ENCODE measurements at regions not wholly inside any gene's neighbourhood (a gene's known extent, or its start where the extent isn't known, plus 50 kb on each side); places are given as distances from the start of the nearest gene placed in this dataset.

DNA sequence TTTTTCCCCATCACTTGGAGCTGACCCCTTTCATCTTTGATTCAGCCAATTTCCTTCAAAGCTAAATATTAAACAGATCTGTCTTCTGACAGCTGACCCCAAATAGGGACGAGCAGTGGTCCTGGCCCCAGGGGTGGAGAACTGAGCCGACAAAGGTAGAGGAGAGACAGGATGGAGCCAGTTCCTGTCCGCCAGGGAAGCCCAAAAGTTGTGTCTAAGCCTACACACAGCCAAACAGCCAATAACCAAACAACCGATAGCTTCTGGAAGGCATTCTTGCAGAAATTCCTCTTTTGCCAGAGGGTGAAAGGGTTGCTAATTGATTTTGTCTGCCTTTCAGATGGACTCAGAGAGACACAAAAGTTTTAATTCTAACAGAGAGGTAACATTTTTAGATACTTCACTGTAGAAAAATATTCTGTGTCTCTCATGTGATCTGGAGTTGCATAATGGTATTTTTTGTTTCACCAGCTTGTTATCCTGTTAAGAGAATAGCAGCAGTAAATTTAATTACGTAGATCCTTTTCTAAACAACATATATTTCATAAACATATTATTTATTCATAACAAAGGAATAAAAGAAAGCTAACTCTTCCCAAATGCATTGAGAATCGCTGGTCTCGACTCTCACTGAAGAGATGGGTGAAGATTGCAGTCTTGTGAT lies 161.7 kb upstream of the LYZL1 start:
- 41 to 51% methylated on average over 7 of the region's 7 CpGs for WGBS, 2 donors
- no peak overlapping the region for H3K27ac ChIP-seq
- no peak overlapping the region for H3K4me3 ChIP-seq
- DNase-seq (ENCODE audit: low spot score in 2 of 2), result no peak
- no peaks in the 10 kb centered on the region for H3K36me3 ChIP-seq
- peaks cover 0 to 6% (median 0%) of the 10 kb centered on the region in 4 donors for H3K9me3 ChIP-seq
- H3K27me3 ChIP-seq, result no peaks in the 10 kb centered on the region
- TF ChIP-seq POLR2A (IDR thresholded peaks at IDR 0.05), result no peak
- TF ChIP-seq, protein P1, sequence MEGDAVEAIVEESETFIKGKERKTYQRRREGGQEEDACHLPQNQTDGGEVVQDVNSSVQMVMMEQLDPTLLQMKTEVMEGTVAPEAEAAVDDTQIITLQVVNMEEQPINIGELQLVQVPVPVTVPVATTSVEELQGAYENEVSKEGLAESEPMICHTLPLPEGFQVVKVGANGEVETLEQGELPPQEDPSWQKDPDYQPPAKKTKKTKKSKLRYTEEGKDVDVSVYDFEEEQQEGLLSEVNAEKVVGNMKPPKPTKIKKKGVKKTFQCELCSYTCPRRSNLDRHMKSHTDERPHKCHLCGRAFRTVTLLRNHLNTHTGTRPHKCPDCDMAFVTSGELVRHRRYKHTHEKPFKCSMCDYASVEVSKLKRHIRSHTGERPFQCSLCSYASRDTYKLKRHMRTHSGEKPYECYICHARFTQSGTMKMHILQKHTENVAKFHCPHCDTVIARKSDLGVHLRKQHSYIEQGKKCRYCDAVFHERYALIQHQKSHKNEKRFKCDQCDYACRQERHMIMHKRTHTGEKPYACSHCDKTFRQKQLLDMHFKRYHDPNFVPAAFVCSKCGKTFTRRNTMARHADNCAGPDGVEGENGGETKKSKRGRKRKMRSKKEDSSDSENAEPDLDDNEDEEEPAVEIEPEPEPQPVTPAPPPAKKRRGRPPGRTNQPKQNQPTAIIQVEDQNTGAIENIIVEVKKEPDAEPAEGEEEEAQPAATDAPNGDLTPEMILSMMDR (IDR thresholded peaks at IDR 0.05), result no peak
- no peak for TF ChIP-seq EP300 (IDR thresholded peaks at IDR 0.05)
- H3K4me1 ChIP-seq, result peaks cover 0 to under 1% (median 0%) of the 10 kb centered on the region in 4 donors

DNA sequence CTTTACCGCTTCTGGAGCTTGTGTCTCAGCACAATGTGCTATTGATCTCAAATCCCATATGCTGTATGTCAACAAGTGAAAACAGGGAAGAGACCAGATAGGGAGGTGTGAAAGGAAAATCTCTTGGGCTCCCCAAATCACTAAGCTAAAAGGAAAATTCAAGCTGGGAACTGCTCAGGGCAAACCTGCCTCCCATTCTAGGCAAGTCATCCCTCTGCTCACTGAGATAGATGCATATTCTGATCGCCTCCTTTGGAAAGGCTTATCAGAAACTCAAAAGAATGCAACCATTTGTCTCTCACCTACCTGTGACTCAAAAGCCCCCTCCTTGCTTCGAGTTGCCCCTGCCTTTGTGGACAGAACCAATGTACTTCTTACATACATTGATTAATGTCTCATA lies 161.1 kb upstream of the LYZL1 start:
- H3K27me3 ChIP-seq, result no peaks in the 10 kb centered on the region
- H3K27ac ChIP-seq, result no peak overlapping the region
- no peak overlapping the region for H3K4me3 ChIP-seq
- WGBS, 2 donors, result 64 to 82% methylated on average over 3 of the region's 3 CpGs
- H3K36me3 ChIP-seq, result no peaks in the 10 kb centered on the region
- no peak for DNase-seq (ENCODE audit: low spot score in 2 of 2)
- TF ChIP-seq POLR2A (IDR thresholded peaks at IDR 0.05), result no peak
- TF ChIP-seq EP300 (IDR thresholded peaks at IDR 0.05), result no peak
- H3K4me1 ChIP-seq, result peaks cover 0 to 6% (median 0%) of the 10 kb centered on the region in 4 donors
- H3K9me3 ChIP-seq, result peaks cover 0 to 6% (median 0%) of the 10 kb centered on the region in 4 donors

DNA sequence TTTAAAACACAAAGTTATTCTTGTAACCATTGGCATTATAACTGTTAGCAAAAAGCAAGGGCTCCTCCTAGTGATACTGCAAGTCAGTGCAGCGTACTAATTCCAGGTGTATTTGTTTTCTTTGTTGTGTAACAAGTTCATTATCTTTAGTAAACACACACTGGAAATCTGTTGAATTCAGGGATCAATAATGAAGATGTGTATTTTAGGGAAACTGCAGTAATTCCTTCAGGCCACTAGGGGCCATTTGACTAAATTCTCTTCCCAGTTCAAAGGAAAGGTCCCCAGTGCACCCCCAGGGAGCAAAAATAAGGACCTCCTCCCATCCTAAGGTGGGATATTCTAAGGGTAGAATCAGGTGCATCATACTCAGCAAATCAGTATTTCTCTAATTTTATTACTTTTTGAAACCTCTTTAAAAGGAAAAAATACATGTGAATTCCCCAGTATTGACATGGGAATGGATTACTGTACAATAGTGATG lies 158.6 kb upstream of the LYZL1 start:
- DNase-seq (ENCODE audit: low spot score in 2 of 2), result no peak
- H3K4me1 ChIP-seq, result peaks cover 0 to 9% (median 0%) of the 10 kb centered on the region in 4 donors
- no peaks in the 10 kb centered on the region for H3K27me3 ChIP-seq
- TF ChIP-seq, protein P1 (IDR thresholded peaks at IDR 0.05), result peak; percentile 25 to 45 (median 38)
- no peak for TF ChIP-seq EP300 (IDR thresholded peaks at IDR 0.05)
- no peaks in the 10 kb centered on the region for H3K9me3 ChIP-seq
- no peaks in the 10 kb centered on the region for H3K36me3 ChIP-seq
- no peak overlapping the region for H3K4me3 ChIP-seq
- WGBS, 2 donors, result 40 to 48% methylated on average over 1 of the region's 1 CpG
- H3K27ac ChIP-seq, result no peak overlapping the region

DNA sequence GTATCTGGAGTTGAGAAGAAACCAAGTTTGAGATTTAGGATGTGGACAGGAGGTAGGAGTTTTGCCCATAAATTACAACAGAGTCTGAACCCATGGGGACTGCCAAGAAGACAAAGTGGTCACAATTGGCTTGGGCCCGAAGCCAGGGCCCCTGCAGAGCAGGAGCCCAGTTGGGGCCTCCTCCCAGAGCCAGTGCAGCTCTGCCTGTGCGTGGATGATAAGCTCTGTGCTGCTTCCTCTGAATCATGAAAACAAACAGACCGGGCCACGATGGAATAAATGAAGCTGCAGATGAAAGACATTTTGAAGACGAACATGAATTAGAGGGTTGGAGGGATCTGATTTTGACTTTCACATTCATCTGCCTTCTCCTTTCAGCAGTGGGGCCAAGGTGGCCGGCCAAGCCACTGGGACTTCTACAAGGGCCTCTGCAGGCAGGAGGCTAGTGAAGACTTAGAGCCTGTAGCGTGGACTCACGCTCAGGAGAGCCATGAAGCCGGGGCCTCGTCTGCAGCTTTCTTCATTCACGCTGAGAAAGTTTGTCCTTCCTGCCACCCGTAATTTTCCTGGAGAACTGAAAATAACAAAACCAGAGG lies 156.8 kb upstream of the LYZL1 start:
- H3K27me3 ChIP-seq, result no peaks in the 10 kb centered on the region
- peaks cover 0 to 9% (median 0%) of the 10 kb centered on the region in 4 donors for H3K4me1 ChIP-seq
- no peak for TF ChIP-seq POLR2A (IDR thresholded peaks at IDR 0.05)
- no peak for TF ChIP-seq EP300 (IDR thresholded peaks at IDR 0.05)
- TF ChIP-seq, protein P1 (IDR thresholded peaks at IDR 0.05), result no peak
- no peaks in the 10 kb centered on the region for H3K9me3 ChIP-seq
- no peak overlapping the region for H3K4me3 ChIP-seq
- 75 to 76% methylated on average over 12 of the region's 12 CpGs for WGBS, 2 donors
- no peaks in the 10 kb centered on the region for H3K36me3 ChIP-seq
- H3K27ac ChIP-seq, result peak overlapping the region in 1 of 4 donors; percentile 51
- DNase-seq (ENCODE audit: low spot score in 2 of 2), result no peak

DNA sequence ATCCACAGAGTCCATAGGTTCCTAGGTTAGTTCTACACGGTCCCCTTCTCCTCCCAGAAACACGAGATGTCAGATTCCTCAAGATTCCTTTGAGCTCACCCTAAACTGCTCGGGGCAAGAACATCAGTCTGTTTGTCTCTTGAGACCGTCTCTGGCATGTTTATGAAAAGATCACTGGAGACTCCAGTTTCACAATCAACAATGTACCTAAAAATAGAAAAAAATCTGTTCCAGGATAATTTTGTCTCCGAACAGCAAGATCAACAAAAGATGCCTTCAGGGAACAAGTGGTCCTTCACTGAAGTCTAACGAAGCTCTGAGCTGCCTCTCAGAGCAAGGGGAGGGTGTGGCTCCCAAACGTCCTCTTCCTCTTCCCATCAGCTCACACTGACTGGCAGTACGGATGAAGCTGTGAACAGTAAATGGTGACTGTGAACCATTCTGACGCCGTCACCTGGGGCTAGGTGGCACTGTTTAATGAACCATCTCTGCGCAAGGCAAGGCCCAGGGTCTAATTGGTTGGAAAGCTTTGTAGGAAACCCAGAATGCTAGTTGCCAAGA lies 156.2 kb upstream of the LYZL1 start:
- Histone ChIP-seq H3K4me3 (no peak overlapping the region), H3K27me3 (no peaks in the 10 kb centered on the region), H3K36me3 (no peaks in the 10 kb centered on the region), H3K9me3 (no peaks in the 10 kb centered on the region), H3K27ac (peak overlapping the region in 1 of 4 donors; percentile 51), H3K4me1 (peaks cover 0 to 9% (median 0%) of the 10 kb centered on the region in 4 donors)
- WGBS, 2 donors, result 48 to 56% methylated on average over 9 to 11 of the region's 11 CpGs
- no peak for DNase-seq (ENCODE audit: low spot score in 2 of 2)
- TF ChIP-seq EP300 (IDR thresholded peaks at IDR 0.05) (no peak), POLR2A (IDR thresholded peaks at IDR 0.05) (no peak)
- TF ChIP-seq, protein P1 (IDR thresholded peaks at IDR 0.05), result no peak

Data from tibial nerve (tissue), 4 donors.